Mesenchymal stem cell (in vitro differentiated cells and primary cell): ENCODE measurements at regions not wholly inside any gene's neighbourhood (a gene's known extent, or its start where the extent isn't known, plus 50 kb on each side); places are given as distances from the start of the nearest gene placed in this dataset.

Experiments used
- DNase-seq: peaks from one replicate; pipeline ENCODE4 v3.0.0-alpha.2; 2013
- H2AFZ ChIP-seq: one replicate; pipeline ENCODE4 v1.6.1; 2013; ENCODE audit warnings: low read depth, mild to moderate bottlenecking, control low read depth, inconsistent platforms, low read length, moderate library complexity
- H2AK5ac ChIP-seq: 2 replicates; pipeline ENCODE4 v1.6.1; 2013; ENCODE audit warnings: low read length, moderate library complexity, mild to moderate bottlenecking, inconsistent platforms; ENCODE audit not compliant: severe bottlenecking
- H2BK120ac ChIP-seq: one replicate; pipeline ENCODE4 v1.6.1; 2013; ENCODE audit warnings: low read depth, mild to moderate bottlenecking, inconsistent platforms, low read length, moderate library complexity
- H2BK12ac ChIP-seq, 2 experiments: one replicate each; pipeline ENCODE4 v1.6.1; 2013; ENCODE audit warnings: inconsistent platforms in 2 of 2, low read length in 2 of 2, mild to moderate bottlenecking in 2 of 2, moderate library complexity in 2 of 2, control low read depth in 1 of 2
- H2BK15ac ChIP-seq: one replicate; pipeline ENCODE4 v1.6.1; 2013; ENCODE audit warnings: mild to moderate bottlenecking, low read depth, inconsistent platforms; ENCODE audit not compliant: poor library complexity, severe bottlenecking
- H2BK5ac ChIP-seq: 2 replicates; pipeline ENCODE4 v1.6.1; 2013; ENCODE audit warnings: low read depth, mild to moderate bottlenecking, low read length, control low read depth, inconsistent platforms; ENCODE audit not compliant: poor library complexity, severe bottlenecking
- H3K14ac ChIP-seq, 2 experiments: one replicate each; pipeline ENCODE4 v1.6.1; 2013; ENCODE audit warnings: inconsistent platforms in 2 of 2, low read length in 2 of 2, control low read depth in 1 of 2, mild to moderate bottlenecking in 1 of 2, moderate library complexity in 1 of 2
- H3K18ac ChIP-seq, 2 experiments: one replicate each; pipeline ENCODE4 v1.6.1; 2013; ENCODE audit warnings: inconsistent platforms in 2 of 2, low read length in 2 of 2, control low read depth in 1 of 2, low read depth in 1 of 2, mild to moderate bottlenecking in 1 of 2
- H3K23ac ChIP-seq, 2 experiments: one replicate each; pipeline ENCODE4 v1.6.1; 2013; ENCODE audit warnings: inconsistent platforms in 2 of 2, low read length in 2 of 2, mild to moderate bottlenecking in 2 of 2, moderate library complexity in 2 of 2, control low read depth in 1 of 2
- H3K27ac ChIP-seq: 2 replicates; pipeline ENCODE4 v1.5.1; 2013; ENCODE audit warnings: mild to moderate bottlenecking, moderate library complexity, low read length, control low read depth, inconsistent platforms; ENCODE audit not compliant: poor library complexity, severe bottlenecking
- H3K27me3 ChIP-seq, 2 experiments: 2 replicates each; pipeline versions ENCODE4 v1.6.1 to v1.7.0; 2013; ENCODE audit warnings: low read length in 2 of 2, mild to moderate bottlenecking in 2 of 2, moderate library complexity in 2 of 2, control low read depth in 1 of 2, inconsistent platforms in 1 of 2; ENCODE audit not compliant: control insufficient read depth in 1 of 2, insufficient read depth in 1 of 2
- H3K36me3 ChIP-seq, 2 experiments: 2 replicates each; pipeline versions ENCODE4 v1.6.1 to v1.7.0; 2013; ENCODE audit warnings: low read length in 2 of 2, control low read depth in 1 of 2, inconsistent platforms in 1 of 2, low read depth in 1 of 2, mild to moderate bottlenecking in 1 of 2; ENCODE audit not compliant: insufficient read depth in 2 of 2, control insufficient read depth in 1 of 2
- H3K4ac ChIP-seq, 2 experiments: one replicate each; pipeline ENCODE4 v1.6.1; 2013; ENCODE audit warnings: inconsistent platforms in 2 of 2, low read length in 2 of 2, mild to moderate bottlenecking in 2 of 2, moderate library complexity in 2 of 2, control low read depth in 1 of 2, low read depth in 1 of 2
- H3K4me1 ChIP-seq: 2 replicates; pipeline ENCODE4 v1.6.1; 2013; ENCODE audit warnings: low read depth, low read length, control low read depth; ENCODE audit not compliant: control insufficient read depth, insufficient read depth
- H3K4me2 ChIP-seq: 2 replicates; pipeline ENCODE4 v1.6.1; 2013; ENCODE audit warnings: low read length, mild to moderate bottlenecking, inconsistent platforms; ENCODE audit not compliant: poor library complexity, severe bottlenecking
- H3K4me3 ChIP-seq, 2 experiments: 2 replicates each; pipeline versions ENCODE4 v1.5.1 to v1.7.0; 2013; ENCODE audit warnings: low read length in 2 of 2, mild to moderate bottlenecking in 2 of 2, control low read depth in 1 of 2, low read depth in 1 of 2; ENCODE audit not compliant: insufficient read depth in 1 of 2
- H3K79me1 ChIP-seq: replicated peaks from 2 replicates; pipeline ENCODE4 v1.6.1; 2013; ENCODE audit warnings: mild to moderate bottlenecking, control low read depth, low read length, inconsistent platforms; ENCODE audit not compliant: poor library complexity, severe bottlenecking
- H3K9ac ChIP-seq: 2 replicates; pipeline ENCODE4 v1.7.0; 2013; ENCODE audit warnings: mild to moderate bottlenecking, low read length, moderate library complexity
- H3K9me3 ChIP-seq: 2 replicates; pipeline ENCODE4 v1.7.0; 2013; ENCODE audit warnings: mild to moderate bottlenecking, low read length; ENCODE audit not compliant: control insufficient read depth
- H4K8ac ChIP-seq: one replicate; pipeline ENCODE4 v1.6.1; 2013; ENCODE audit warnings: inconsistent platforms, mild to moderate bottlenecking, low read length, moderate library complexity
- H4K91ac ChIP-seq: one replicate; pipeline ENCODE4 v1.6.1; 2013; ENCODE audit warnings: mild to moderate bottlenecking, low read length, inconsistent platforms
- WGBS: methylation state at CpG from one replicate; pipeline ENCODE4 v1.1.7; 2013; ENCODE audit warnings: mixed read lengths; 5-methylcytosine and 5-hydroxymethylcytosine counted together

GRCh38 chr10:56715262-56715661, 354.2 kb upstream of the ZWINT start:
- H3K23ac ChIP-seq: no peak overlapping the region
- no peak overlapping the region for H2BK12ac ChIP-seq
- no peak overlapping the region for H3K14ac ChIP-seq
- H4K8ac ChIP-seq: no peak overlapping the region
- no peak overlapping the region for H3K4me2 ChIP-seq
- H4K91ac ChIP-seq: no peak overlapping the region
- no peak overlapping the region for H3K4me3 ChIP-seq
- no peak for DNase-seq
- no peaks in the 10 kb centered on the region for H3K79me1 ChIP-seq
- H2BK120ac ChIP-seq: no peak overlapping the region
- no peak overlapping the region for H2AK5ac ChIP-seq
- no peaks in the 10 kb centered on the region for H3K9me3 ChIP-seq
- no peaks in the 10 kb centered on the region for H3K4me1 ChIP-seq
- H3K36me3 ChIP-seq: no peaks in the 10 kb centered on the region
- H3K18ac ChIP-seq: no peak overlapping the region
- H3K4ac ChIP-seq: no peak overlapping the region
- no peak overlapping the region for H2AFZ ChIP-seq
- no CpG with 5 or more reads among the region's 2 CpGs for WGBS
- no peak overlapping the region for H2BK5ac ChIP-seq
- no peak overlapping the region for H3K9ac ChIP-seq
- no peaks in the 10 kb centered on the region for H3K27me3 ChIP-seq
- no peak overlapping the region for H2BK15ac ChIP-seq
- H3K27ac ChIP-seq: no peak overlapping the region

DNA sequence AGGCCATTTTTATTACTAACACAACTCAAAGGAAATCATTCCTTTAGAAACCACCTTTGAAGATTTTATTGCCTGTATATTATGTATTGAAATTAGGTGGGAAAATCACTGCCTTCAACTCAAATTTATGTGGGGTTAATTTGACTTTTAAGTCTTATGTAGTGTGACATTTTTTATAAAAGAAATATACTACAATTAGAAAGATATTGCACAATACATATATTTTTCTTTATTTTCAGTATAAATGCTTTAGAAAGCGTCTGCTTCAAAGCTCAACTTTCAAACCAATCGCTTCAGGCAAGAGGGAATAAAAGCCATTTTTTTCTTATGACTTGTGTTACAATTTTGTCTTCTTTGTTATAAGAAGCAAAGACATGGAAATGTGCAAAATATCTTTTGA, 337.4 kb upstream of the ZWINT start:
- H2BK12ac ChIP-seq: no peak overlapping the region
- no peak overlapping the region for H3K18ac ChIP-seq
- H3K27ac ChIP-seq: no peak overlapping the region
- no peak overlapping the region for H3K9ac ChIP-seq
- no peak overlapping the region for H3K23ac ChIP-seq
- H2BK120ac ChIP-seq: no peak overlapping the region
- H4K8ac ChIP-seq: no peak overlapping the region
- no peak overlapping the region for H3K4me3 ChIP-seq
- H3K4me2 ChIP-seq: no peak overlapping the region
- no peak overlapping the region for H2BK15ac ChIP-seq
- H4K91ac ChIP-seq: no peak overlapping the region
- no peaks in the 10 kb centered on the region for H3K4me1 ChIP-seq
- H3K79me1 ChIP-seq: no peaks in the 10 kb centered on the region
- H2AK5ac ChIP-seq: no peak overlapping the region
- no peaks in the 10 kb centered on the region for H3K9me3 ChIP-seq
- no peak for DNase-seq
- H3K36me3 ChIP-seq: no peaks in the 10 kb centered on the region
- no CpG with 5 or more reads among the region's 2 CpGs for WGBS
- H3K27me3 ChIP-seq: no peaks in the 10 kb centered on the region
- H2BK5ac ChIP-seq: no peak overlapping the region
- H3K14ac ChIP-seq: no peak overlapping the region
- H2AFZ ChIP-seq: no peak overlapping the region
- no peak overlapping the region for H3K4ac ChIP-seq

GRCh38 chr10:56679578-56679977, 318.5 kb upstream of the ZWINT start:
- Histone ChIP-seq H2AK5ac (no peak overlapping the region), H3K4me2 (no peak overlapping the region), H3K4me1 (no peaks in the 10 kb centered on the region), H2BK12ac (no peak overlapping the region), H3K36me3 (no peaks in the 10 kb centered on the region), H2AFZ (no peak overlapping the region), H3K18ac (no peak overlapping the region), H4K91ac (no peak overlapping the region), H4K8ac (no peak overlapping the region), H3K9me3 (peaks cover 3% of the 10 kb centered on the region), H3K4ac (no peak overlapping the region), H2BK15ac (no peak overlapping the region), H3K27ac (no peak overlapping the region), H3K9ac (no peak overlapping the region), H2BK5ac (no peak overlapping the region), H3K23ac (no peak overlapping the region), H3K4me3 (no peak overlapping the region), H2BK120ac (no peak overlapping the region), H3K79me1 (no peaks in the 10 kb centered on the region), H3K14ac (no peak overlapping the region), H3K27me3 (no peaks in the 10 kb centered on the region)
- no peak for DNase-seq

GRCh38 chr10:56662765-56663447, 301.8 kb upstream of the ZWINT start:
- H3K27me3 ChIP-seq: no peaks in the 10 kb centered on the region
- DNase-seq: no peak
- H3K14ac ChIP-seq: no peak overlapping the region
- H2BK12ac ChIP-seq: no peak overlapping the region
- H3K4ac ChIP-seq: no peak overlapping the region
- no peaks in the 10 kb centered on the region for H3K79me1 ChIP-seq
- no peak overlapping the region for H4K91ac ChIP-seq
- H2BK5ac ChIP-seq: no peak overlapping the region
- no peak overlapping the region for H3K9ac ChIP-seq
- H3K4me3 ChIP-seq: no peak overlapping the region
- H3K18ac ChIP-seq: no peak overlapping the region
- no peak overlapping the region for H3K4me2 ChIP-seq
- H3K23ac ChIP-seq: no peak overlapping the region
- H2AFZ ChIP-seq: no peak overlapping the region
- H2BK15ac ChIP-seq: no peak overlapping the region
- H2AK5ac ChIP-seq: no peak overlapping the region
- H4K8ac ChIP-seq: no peak overlapping the region
- no peak overlapping the region for H3K27ac ChIP-seq
- no peaks in the 10 kb centered on the region for H3K36me3 ChIP-seq
- no peaks in the 10 kb centered on the region for H3K4me1 ChIP-seq
- no peak overlapping the region for H2BK120ac ChIP-seq
- H3K9me3 ChIP-seq: peaks cover 10% of the 10 kb centered on the region
